CD4-positive, alpha-beta T cell (primary cell): ENCODE measurements at regions not wholly inside any gene's neighbourhood (a gene's known extent, or its start where the extent isn't known, plus 50 kb on each side); places are given as distances from the start of the nearest gene placed in this dataset.
"Not testable (repeated sequence)": the region's sequence is repeated elsewhere in the genome, so short reads cannot be mapped to it uniquely, and the experiment has no call there.

Experiments used
- ATAC-seq: fragments of 200-7000 bp; cut with Tn5 transposase; one replicate; pipeline ENCODE4 v1.10.0; 2022; ENCODE audit warnings: mild to moderate bottlenecking; ENCODE audit not compliant: poor library complexity
- CTCF ChIA-PET: fragments of 350-600 bp; sonication (Branson Sonifier 250); formaldehyde crosslinking; loops from one replicate; lab custom pipeline; 2021; ENCODE audit warnings: antibody characterized with exemption, inconsistent platforms; lab: Charles Lee
- POLR2A ChIA-PET: fragments of 350-600 bp; sonication (Branson Sonifier 250); formaldehyde crosslinking; loops from one replicate; lab custom pipeline; 2021; ENCODE audit warnings: antibody characterized with exemption, inconsistent platforms; lab: Charles Lee
- DNase-seq, 14 experiments: peaks; one replicate each; pipeline ENCODE4 v3.0.0-alpha.2; 2013 to 2020; ENCODE audit warnings: mixed read lengths in 2 of 14
- H3K27ac ChIP-seq, 2 donors: one replicate each; pipeline versions ENCODE4 v1.5.1 to v1.7.0; 2013; ENCODE audit warnings: low read length in 2 of 2, low read depth in 1 of 2, mild to moderate bottlenecking in 1 of 2
- H3K27me3 ChIP-seq, 2 experiments: 1 replicate in 1 of 2; 2 replicates in 1 of 2; pipeline versions ENCODE4 v1.6.1 to v1.7.0; 2013; ENCODE audit warnings: low read length in 2 of 2, control low read depth in 1 of 2, mild to moderate bottlenecking in 1 of 2, moderate library complexity in 1 of 2; ENCODE audit not compliant: insufficient read depth in 2 of 2, control insufficient read depth in 1 of 2
- H3K36me3 ChIP-seq: one replicate; pipeline ENCODE4 v1.6.1; 2013; ENCODE audit warnings: low read length, control low read depth; ENCODE audit not compliant: insufficient read depth
- H3K4me1 ChIP-seq: one replicate; pipeline ENCODE4 v1.6.1; 2013; ENCODE audit warnings: low read length, control low read depth; ENCODE audit not compliant: insufficient read depth
- H3K4me3 ChIP-seq: one replicate; pipeline ENCODE4 v1.5.1; 2013; ENCODE audit warnings: mild to moderate bottlenecking, low read length, moderate library complexity
- H3K9me3 ChIP-seq, 2 experiments: 1 replicate in 1 of 2; 2 replicates in 1 of 2; pipeline versions ENCODE4 v1.6.1 to v1.7.0; 2013; ENCODE audit warnings: low read length in 2 of 2, mild to moderate bottlenecking in 2 of 2, control low read depth in 1 of 2, moderate library complexity in 1 of 2; ENCODE audit not compliant: control insufficient read depth in 1 of 2, insufficient read depth in 1 of 2
- H3K27ac Mint-ChIP-seq: one replicate; pipeline ENCODE4 v1.8.0; 2020; ENCODE audit warnings: mixed read lengths
- H3K27me3 Mint-ChIP-seq: one replicate; pipeline ENCODE4 v1.8.0; 2021; ENCODE audit warnings: mixed read lengths
- H3K36me3 Mint-ChIP-seq: one replicate; pipeline ENCODE4 v1.8.0; 2021; ENCODE audit warnings: low read depth, mixed read lengths
- H3K4me1 Mint-ChIP-seq: one replicate; pipeline ENCODE4 v1.8.0; 2021; ENCODE audit warnings: low read depth, mixed read lengths
- H3K4me3 Mint-ChIP-seq: one replicate; pipeline ENCODE4 v1.8.0; 2020; ENCODE audit warnings: mild to moderate bottlenecking, mixed read lengths
- H3K9me3 Mint-ChIP-seq: one replicate; pipeline ENCODE4 v1.8.0; 2020; ENCODE audit warnings: mixed read lengths
- CTCF ChIP-seq: fragments of 200-600 bp; IDR thresholded peaks from one replicate; pipeline ENCODE4 v1.8.0; 2022; ENCODE audit warnings: antibody characterized with exemption, mild to moderate bottlenecking
- intact Hi-C, 2 experiments: fragments of 100-400 bp; cut with DNase I in 1 of 2; cut with micrococcal nuclease in 1 of 2; formaldehyde crosslinking; loops; one replicate each; pipeline versions ENCODE4 v1.15.1 to v1.9.0; 2023 to 2025; cut with DNase I, micrococcal nuclease

- ATAC-seq (no peak), DNase-seq (no peak)
- no peak overlapping the region for H3K27ac ChIP-seq
- H3K27me3 ChIP-seq: no peaks in the 10 kb centered on the region
- no peaks in the 10 kb centered on the region for H3K4me1 ChIP-seq
- H3K4me3 ChIP-seq: no peak overlapping the region
- Mint-ChIP-seq H3K4me1 (no peaks in the 10 kb centered on the region), H3K4me3 (no peak overlapping the region), H3K27me3 (peaks cover 29% of the 10 kb centered on the region), H3K9me3 (peaks cover 6% of the 10 kb centered on the region), H3K27ac (no peak overlapping the region), H3K36me3 (no peaks in the 10 kb centered on the region)
- no peaks in the 10 kb centered on the region for H3K36me3 ChIP-seq
- CTCF ChIA-PET: no interaction called here
- TF ChIP-seq CTCF: no peak
- no peaks in the 10 kb centered on the region for H3K9me3 ChIP-seq
- POLR2A ChIA-PET: no interaction called here
- intact Hi-C loops: no loop called here
These were observed 126.4 kb upstream of the JADE1 start for GRCh38 chr4:128682942-128683666.

- H3K4me3 Mint-ChIP-seq: no peak overlapping the region
- ATAC-seq (no peak), DNase-seq (no peak)
- ChIA-PET CTCF (no interaction called here), POLR2A (no interaction called here)
- H3K27me3 Mint-ChIP-seq: peaks cover 3% of the 10 kb centered on the region
- intact Hi-C loops: no loop called here
- Histone ChIP-seq H3K4me1 (no peaks in the 10 kb centered on the region), H3K27me3 (no peaks in the 10 kb centered on the region), H3K27ac (no peak overlapping the region), H3K9me3 (peaks cover 0 to 5% of the 10 kb centered on the region in 2 experiments), H3K36me3 (no peaks in the 10 kb centered on the region), H3K4me3 (no peak overlapping the region)
- no peak overlapping the region for H3K27ac Mint-ChIP-seq
- no peaks in the 10 kb centered on the region for H3K36me3 Mint-ChIP-seq
- TF ChIP-seq CTCF: no peak
- H3K4me1 Mint-ChIP-seq: peaks cover 6% of the 10 kb centered on the region
- no peaks in the 10 kb centered on the region for H3K9me3 Mint-ChIP-seq
These were observed 133.4 kb upstream of the JADE1 start for GRCh38 chr4:128676095-128676494.

GRCh38 chr4:128675083-128675482 is 134.4 kb upstream of the JADE1 start:
- ATAC-seq: no peak
- CTCF ChIA-PET: interaction anchor here (0.9 kb wide), 1 partner anchor 524 kb away, joined by 3 read pairs; no protein-coding TSS in a partner anchor
- DNase-seq: peak in 1 of 14 experiments; percentile 3
- H3K27me3 Mint-ChIP-seq: peaks cover 3% of the 10 kb centered on the region
- no peaks in the 10 kb centered on the region for H3K36me3 ChIP-seq
- H3K9me3 Mint-ChIP-seq: no peaks in the 10 kb centered on the region
- H3K4me1 Mint-ChIP-seq: peaks cover 6% of the 10 kb centered on the region
- no peaks in the 10 kb centered on the region for H3K27me3 ChIP-seq
- no peaks in the 10 kb centered on the region for H3K4me1 ChIP-seq
- no peak overlapping the region for H3K27ac Mint-ChIP-seq
- TF ChIP-seq CTCF: no peak
- H3K36me3 Mint-ChIP-seq: no peaks in the 10 kb centered on the region
- peaks cover 0 to 5% of the 10 kb centered on the region in 2 experiments for H3K9me3 ChIP-seq
- intact Hi-C loops: no loop called here
- H3K27ac ChIP-seq: no peak overlapping the region
- POLR2A ChIA-PET: no interaction called here
- H3K4me3 ChIP-seq: no peak overlapping the region
- H3K4me3 Mint-ChIP-seq: no peak overlapping the region

GRCh38 chr4:128673159-128673558 is 136.3 kb upstream of the JADE1 start:
- H3K4me1 Mint-ChIP-seq, H3K9me3 Mint-ChIP-seq, H3K9me3 ChIP-seq, H3K4me1 ChIP-seq, H3K27ac Mint-ChIP-seq, DNase-seq, H3K4me3 ChIP-seq, intact Hi-C loops, H3K4me3 Mint-ChIP-seq, H3K36me3 ChIP-seq, CTCF ChIA-PET, H3K27ac ChIP-seq, POLR2A ChIA-PET, H3K27me3 ChIP-seq, ATAC-seq, H3K36me3 Mint-ChIP-seq, H3K27me3 Mint-ChIP-seq: not testable (repeated sequence)

GRCh38 chr4:128672596-128672995 is 136.9 kb upstream of the JADE1 start:
- H3K4me3 ChIP-seq, H3K4me1 ChIP-seq, H3K36me3 Mint-ChIP-seq, H3K9me3 Mint-ChIP-seq, intact Hi-C loops, H3K27me3 ChIP-seq, H3K9me3 ChIP-seq, ATAC-seq, H3K4me3 Mint-ChIP-seq, H3K27me3 Mint-ChIP-seq, H3K27ac Mint-ChIP-seq, H3K4me1 Mint-ChIP-seq, DNase-seq, H3K27ac ChIP-seq, H3K36me3 ChIP-seq, POLR2A ChIA-PET, CTCF ChIA-PET: not testable (repeated sequence)
